ENCODE measurements at regions not wholly inside any gene's neighbourhood (a gene's known extent, or its start where the extent isn't known, plus 50 kb on each side); places are given as distances from the start of the nearest gene placed in this dataset.
A peak's percentile ranks its signal among the peaks of the same experiment; 100 is the strongest.

GRCh38 chr5:141745390-141745789, 63.4 kb upstream of the ARAP3 start:
- no peak for DNase-seq

- DNase-seq: peak in 1 of 2 experiments; percentile 33
Measured at GRCh38 chr5:141743866-141744272, 61.8 kb upstream of the ARAP3 start.

- no peak for DNase-seq
Measured at GRCh38 chr5:141742866-141743851, 61.1 kb upstream of the ARAP3 start.

- no peak for DNase-seq
Measured at GRCh38 chr5:141742144-141742543, 60.1 kb upstream of the ARAP3 start.

- no peak for DNase-seq
Measured at GRCh38 chr5:141740885-141741284, 58.9 kb upstream of the ARAP3 start.

- DNase-seq: no peak
Measured at GRCh38 chr5:141737535-141737934, 55.5 kb upstream of the ARAP3 start.

GRCh38 chr5:141735823-141736222, 53.8 kb upstream of the ARAP3 start:
- no peak for DNase-seq

GRCh38 chr5:141734501-141735229, 52.6 kb upstream of the ARAP3 start:
- DNase-seq: peak; percentile 78 to 91

GRCh38 chr5:141733198-141733597, 51.2 kb upstream of the ARAP3 start:
- no peak for DNase-seq

GRCh38 chr5:141732417-141732816, 50.4 kb upstream of the ARAP3 start:
- no peak for DNase-seq

Data from NCI-H187 (cell line).